GM21390 (cell line): ENCODE measurements at regions not wholly inside any gene's neighbourhood (a gene's known extent, or its start where the extent isn't known, plus 50 kb on each side); places are given as distances from the start of the nearest gene placed in this dataset.

Source experiments
- ATAC-seq: cut with Tn5 transposase; IDR thresholded peaks from one replicate; pipeline ENCODE4 v1.9.1; 2021; ENCODE audit not compliant: unreplicated experiment

- no peak for ATAC-seq
Measured at GRCh38 chr1:3954170-3955169, 54.4 kb upstream of the C1orf174 start.

DNA sequence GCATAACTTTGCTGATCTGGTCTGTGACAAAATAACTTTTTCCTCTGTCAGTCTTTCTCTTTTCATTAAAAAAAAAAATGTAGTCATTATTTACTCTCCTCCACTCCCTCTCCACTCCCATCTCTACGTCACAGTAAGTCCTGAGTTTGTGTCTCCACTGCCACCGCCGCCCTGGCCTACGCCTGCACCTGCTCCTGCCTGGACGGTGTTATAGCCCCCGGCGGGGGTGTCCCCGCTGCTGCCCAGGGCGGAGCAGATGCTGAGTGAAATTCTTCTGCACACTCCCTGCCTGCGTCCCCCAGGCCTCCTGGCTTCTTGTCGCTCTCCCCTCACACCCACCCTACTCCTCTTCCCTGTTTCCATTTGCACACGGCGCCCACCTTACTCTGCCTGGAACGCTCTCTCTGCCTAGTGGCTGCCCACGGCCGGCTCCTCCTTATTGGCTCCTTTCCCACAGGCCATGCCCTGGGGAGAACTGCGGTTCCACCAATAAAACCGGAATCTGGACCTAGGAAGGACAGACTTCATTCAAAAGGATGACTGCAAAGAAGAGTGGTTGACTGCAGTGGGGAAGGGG, 55.2 kb upstream of the C1orf174 start:
- no peak for ATAC-seq

GRCh38 chr1:3956527-3957170, 56.6 kb upstream of the C1orf174 start:
- ATAC-seq: no peak

DNA sequence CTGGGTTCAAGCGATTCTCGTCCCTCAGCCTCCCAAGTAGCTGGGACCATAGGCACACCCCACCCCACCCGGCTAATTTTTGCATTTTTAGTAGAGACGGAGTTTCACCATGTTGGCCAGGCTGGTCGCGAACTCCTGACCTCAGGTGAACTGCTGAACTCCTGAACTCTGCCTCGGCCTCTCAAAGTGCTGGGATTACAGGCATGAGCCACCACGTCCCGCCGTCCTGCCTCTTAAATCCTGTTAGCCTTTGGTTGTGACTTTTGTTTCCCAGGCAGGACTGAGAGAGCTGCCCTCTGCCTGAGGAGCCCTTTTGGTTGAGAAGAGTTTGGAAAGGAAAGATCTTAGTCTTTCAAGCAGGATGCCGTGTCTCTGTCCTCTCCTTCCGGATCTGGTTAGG, 59.3 kb upstream of the C1orf174 start:
- no peak for ATAC-seq

GRCh38 chr1:3963554-3963953, 63.5 kb upstream of the C1orf174 start:
- ATAC-seq: no peak

- no peak for ATAC-seq
Measured at GRCh38 chr1:3965693-3966092, 65.6 kb upstream of the C1orf174 start.

DNA sequence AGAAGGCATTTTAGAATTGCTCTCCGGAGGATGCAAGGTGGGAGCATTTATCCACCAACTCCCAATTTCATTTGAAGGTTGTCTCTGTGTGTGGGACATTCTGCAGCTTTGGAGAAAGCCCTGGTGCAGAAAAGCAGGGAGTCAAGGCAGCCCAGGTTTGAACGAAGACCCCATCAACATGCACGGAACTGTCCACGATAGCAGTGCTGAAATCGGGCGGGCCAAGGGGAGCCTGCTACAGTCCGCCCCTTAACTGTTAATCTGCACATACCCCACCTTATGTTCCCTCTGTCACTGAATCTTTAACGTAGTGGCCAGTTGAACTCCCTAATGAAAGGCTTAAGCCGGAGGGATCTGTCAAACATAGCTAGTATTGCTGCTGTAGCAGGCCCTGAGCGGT, 68.8 kb upstream of the C1orf174 start:
- no peak for ATAC-seq

- no peak for ATAC-seq
Measured at GRCh38 chr1:3971981-3972380, 71.9 kb upstream of the C1orf174 start.

GRCh38 chr1:3975903-3976630, 76.0 kb upstream of the C1orf174 start:
- no peak for ATAC-seq

- no peak for ATAC-seq
Measured at GRCh38 chr1:3976821-3977220, 76.7 kb upstream of the C1orf174 start.

DNA sequence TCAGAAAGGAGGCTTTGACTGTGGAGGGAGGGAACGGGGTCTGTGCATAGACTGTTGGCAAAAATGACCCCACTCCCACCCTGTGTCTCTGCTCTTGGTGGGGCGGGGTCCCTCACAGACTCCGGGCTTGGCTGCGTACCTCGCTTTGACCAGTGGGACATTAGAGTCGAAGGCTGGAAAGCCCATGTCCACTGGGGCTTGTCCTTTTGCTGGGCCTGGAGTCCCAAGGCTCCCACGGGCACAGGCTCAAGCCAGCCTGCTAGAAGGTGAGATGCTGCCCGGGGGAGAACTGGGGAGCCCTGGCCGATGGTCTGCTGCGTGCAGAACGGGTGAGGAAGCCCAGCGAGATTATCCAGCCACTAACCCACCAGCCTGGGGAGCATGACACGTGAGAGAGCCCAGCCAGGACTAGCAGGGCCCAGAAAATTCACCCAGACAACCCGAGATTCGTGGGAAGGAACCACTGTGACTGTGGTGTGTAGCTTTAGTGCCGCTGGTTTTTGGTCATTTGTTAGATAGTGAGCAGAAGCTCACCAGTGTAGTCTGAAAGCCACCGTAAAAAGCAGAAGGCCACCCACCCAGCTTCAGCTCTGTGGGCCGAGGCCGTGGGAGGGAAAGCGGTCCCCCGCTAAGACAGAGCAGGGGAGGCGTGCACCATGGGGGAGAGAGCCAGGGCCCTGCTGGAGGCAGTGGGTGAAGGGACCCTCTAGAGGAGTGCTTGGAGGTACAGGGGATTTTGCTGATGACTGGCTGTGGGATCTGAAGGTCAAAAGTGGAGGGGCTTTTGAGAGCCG, 78.3 kb upstream of the C1orf174 start:
- no peak for ATAC-seq

GRCh38 chr1:3978990-3979325, 78.9 kb upstream of the C1orf174 start:
- ATAC-seq: no peak

- no peak for ATAC-seq
Measured at GRCh38 chr1:3981261-3981660, 81.2 kb upstream of the C1orf174 start.

- no peak for ATAC-seq
Measured at GRCh38 chr1:3981746-3982505, 81.9 kb upstream of the C1orf174 start.

DNA sequence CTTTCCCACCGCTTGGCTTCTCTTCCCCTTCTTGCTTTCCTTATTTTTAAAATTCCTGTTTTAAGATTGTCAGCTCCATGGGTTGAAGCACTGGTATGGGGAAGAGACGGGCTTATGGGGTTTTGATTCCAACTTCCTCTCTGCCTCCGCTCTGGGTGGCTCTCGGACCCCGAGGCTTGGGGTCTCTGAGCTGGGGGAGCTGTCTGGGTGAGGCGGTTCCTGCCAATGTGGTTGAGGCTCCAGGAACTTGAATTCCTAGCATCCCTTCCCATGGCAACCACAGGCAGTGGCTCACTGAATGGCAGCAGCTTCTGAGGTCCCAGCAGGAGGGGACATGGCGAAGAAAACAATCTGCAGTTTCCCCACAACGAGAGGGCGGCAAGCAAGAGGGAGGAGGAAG, 83.1 kb upstream of the C1orf174 start:
- ATAC-seq: no peak

DNA sequence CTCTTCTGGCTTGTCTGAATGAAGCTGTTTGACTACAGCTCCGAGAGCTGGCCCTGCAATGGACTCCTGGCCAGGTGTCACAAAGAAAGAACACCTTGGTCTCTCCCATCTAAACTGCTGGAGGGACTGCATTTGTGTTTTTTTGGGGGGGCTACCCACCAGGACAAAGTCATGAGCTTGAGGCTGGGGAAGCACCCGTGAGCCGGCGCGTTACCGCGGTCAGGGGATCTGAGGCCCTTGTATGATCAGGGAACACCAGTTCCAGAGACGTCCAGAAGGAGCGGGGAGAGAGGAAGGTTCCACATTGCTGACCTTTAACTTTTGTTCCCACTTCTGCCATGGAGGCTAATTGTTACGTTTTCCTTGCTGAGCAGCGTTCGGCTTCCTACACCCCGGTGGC, 84.5 kb upstream of the C1orf174 start:
- ATAC-seq: no peak

DNA sequence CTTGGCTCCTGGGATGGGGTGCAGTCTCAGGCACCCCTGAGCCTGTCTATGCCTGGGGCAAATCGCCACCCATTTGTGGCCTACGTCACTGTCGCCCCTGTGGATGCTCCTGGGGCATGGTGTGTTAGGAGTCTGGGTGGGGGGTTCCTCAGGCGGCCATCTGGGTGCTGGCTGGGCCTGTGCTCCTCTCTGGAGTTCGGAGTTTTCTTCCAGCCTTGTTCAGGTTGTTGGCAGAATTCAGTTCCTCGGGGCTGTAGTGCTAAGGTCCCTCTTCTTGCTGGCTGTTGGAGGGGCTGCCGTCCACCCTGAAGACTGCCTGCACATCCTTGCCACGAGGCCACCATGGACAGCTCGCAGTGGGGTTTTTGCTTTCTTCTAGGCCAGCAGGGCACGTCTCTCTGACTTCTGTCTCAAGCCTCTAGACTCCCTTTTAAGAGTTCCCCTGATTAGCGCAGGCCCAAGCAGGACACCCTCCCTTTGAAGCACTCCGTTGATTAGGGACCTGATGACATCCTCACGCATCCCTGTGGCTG, 86.7 kb upstream of the C1orf174 start:
- ATAC-seq: no peak

- ATAC-seq: no peak
Measured at GRCh38 chr1:3987669-3988235, 87.7 kb upstream of the C1orf174 start.

- ATAC-seq: no peak
Measured at GRCh38 chr1:3988431-3988830, 88.4 kb upstream of the C1orf174 start.
